H1 (cell line): ENCODE measurements at regions not wholly inside any gene's neighbourhood (a gene's known extent, or its start where the extent isn't known, plus 50 kb on each side); places are given as distances from the start of the nearest gene placed in this dataset.

Experiments used
- CTCF ChIA-PET: fragments of 300-600 bp; sonication (Branson Sonifier 250); formaldehyde crosslinking; loops from one replicate; lab custom pipeline; 2021; ENCODE audit not compliant: partially characterized antibody; lab: Charles Lee
- POLR2A ChIA-PET: fragments of 300-600 bp; sonication (Branson Sonifier 250); formaldehyde crosslinking; loops from one replicate; lab custom pipeline; 2021; ENCODE audit warnings: inconsistent platforms; ENCODE audit not compliant: partially characterized antibody; lab: Charles Lee
- DNase-seq, 2 experiments: peaks; one replicate each; pipeline versions ENCODE4 v3.0.0 to v3.0.0-alpha.2; 2010 to 2022; ENCODE audit warnings: low spot score in 2 of 2, low read depth in 1 of 2, mixed read lengths in 1 of 2
- FAIRE-seq: peaks from 2 replicates; lab custom pipeline; 2011; peaks lifted over from hg19 to GRCh38; lab: Jason Lieb, UNC
- H2AFZ ChIP-seq: 2 replicates; pipeline ENCODE4 v1.8.1; 2012; ENCODE audit warnings: low read length, inconsistent platforms
- H2AK5ac ChIP-seq: 2 replicates; pipeline ENCODE4 v1.6.1; 2013; ENCODE audit warnings: low read depth, low read length
- H2BK120ac ChIP-seq: replicated peaks from 2 replicates; pipeline ENCODE3; 2013; ENCODE audit warnings: low read depth, low read length, inconsistent platforms
- H2BK12ac ChIP-seq: 2 replicates; pipeline ENCODE4 v1.6.1; 2013; ENCODE audit warnings: low read depth, low read length
- H2BK15ac ChIP-seq: 2 replicates; pipeline ENCODE4 v1.6.1; 2013; ENCODE audit warnings: low read length
- H2BK20ac ChIP-seq: 2 replicates; pipeline ENCODE4 v1.6.1; 2013; ENCODE audit warnings: low read length
- H2BK5ac ChIP-seq: 2 replicates; pipeline ENCODE4 v1.6.1; 2013; ENCODE audit warnings: low read depth, low read length
- H3K14ac ChIP-seq: 2 replicates; pipeline ENCODE4 v1.6.1; 2013; ENCODE audit warnings: inconsistent platforms; ENCODE audit not compliant: insufficient read length
- H3K18ac ChIP-seq: 2 replicates; pipeline ENCODE4 v1.6.1; 2013; ENCODE audit warnings: low read length; ENCODE audit errors: extremely low read depth
- H3K23ac ChIP-seq: 2 replicates; pipeline ENCODE4 v1.6.1; 2013; ENCODE audit warnings: inconsistent platforms; ENCODE audit not compliant: insufficient read length
- H3K23me2 ChIP-seq: 2 replicates; pipeline ENCODE4 v1.6.1; 2013; ENCODE audit warnings: low read depth, low read length
- H3K27ac ChIP-seq: 2 replicates; pipeline ENCODE4 v1.6.1; 2011; ENCODE audit warnings: low read depth, low read length, inconsistent platforms
- H3K27me3 ChIP-seq, 4 experiments: replicated peaks in 1 of 4; 1 replicate in 1 of 4; 2 replicates in 3 of 4; pipeline versions ENCODE4 v1.6.1 to v1.8.1; 2011 to 2013; ENCODE audit warnings: low read length in 3 of 4, mild to moderate bottlenecking in 3 of 4, inconsistent platforms in 2 of 4, mixed read lengths in 2 of 4, moderate library complexity in 1 of 4; ENCODE audit not compliant: control insufficient read depth in 3 of 4, insufficient read depth in 3 of 4; ENCODE audit errors: extremely low read depth in 1 of 4
- H3K36me3 ChIP-seq, 4 experiments: 2 replicates each; pipeline versions ENCODE4 v1.6.1 to v1.8.1; 2011 to 2013; ENCODE audit warnings: mild to moderate bottlenecking in 4 of 4, low read length in 3 of 4, moderate library complexity in 2 of 4, control low read depth in 1 of 4, inconsistent platforms in 1 of 4; ENCODE audit not compliant: insufficient read depth in 4 of 4, control insufficient read depth in 2 of 4
- H3K4ac ChIP-seq: replicated peaks from 2 replicates; pipeline ENCODE3; 2013; ENCODE audit warnings: low read length, low read depth, mixed read lengths, inconsistent platforms; ENCODE audit not compliant: insufficient read length
- H3K4me1 ChIP-seq, 4 experiments: replicated peaks in 1 of 4; 1 replicate in 1 of 4; 2 replicates in 3 of 4; pipeline versions ENCODE4 v1.6.1 to v1.8.1; 2011 to 2013; ENCODE audit warnings: low read length in 3 of 4, inconsistent platforms in 2 of 4, mixed read lengths in 1 of 4; ENCODE audit not compliant: insufficient read depth in 4 of 4, control insufficient read depth in 3 of 4
- H3K4me2 ChIP-seq, 2 experiments: 2 replicates each; pipeline versions ENCODE4 v1.6.1 to v1.8.1; 2011 to 2013; ENCODE audit warnings: low read depth in 2 of 2, low read length in 2 of 2, control low read depth in 1 of 2, inconsistent platforms in 1 of 2, mild to moderate bottlenecking in 1 of 2; ENCODE audit not compliant: insufficient read depth in 1 of 2
- H3K4me3 ChIP-seq, 4 experiments: fragments of 200-600, 300-600 bp in 1 of 4; sonication (generic), shearing (Covaris generic), sonication (Bioruptor Twin) in 1 of 4; 2 replicates each; pipeline versions ENCODE4 v1.5.1 to v1.8.1; 2011 to 2016; ENCODE audit warnings: low read length in 4 of 4, low read depth in 3 of 4, control low read depth in 2 of 4, inconsistent platforms in 2 of 4, mild to moderate bottlenecking in 2 of 4, mixed read lengths in 1 of 4, moderate library complexity in 1 of 4; ENCODE audit not compliant: insufficient read depth in 2 of 4; ENCODE audit errors: extremely low read depth in 1 of 4
- H3K56ac ChIP-seq: replicated peaks from 2 replicates; pipeline ENCODE3; 2013; ENCODE audit warnings: low read depth, mild to moderate bottlenecking, mixed read lengths, low read length, inconsistent platforms; ENCODE audit not compliant: insufficient read length
- H3K79me1 ChIP-seq: 2 replicates; pipeline ENCODE4 v1.6.1; 2013; ENCODE audit warnings: low read depth, low read length, control low read depth
- H3K79me2 ChIP-seq, 2 experiments: 2 replicates each; pipeline versions ENCODE4 v1.6.1 to v1.8.1; 2012 to 2013; ENCODE audit warnings: low read length in 2 of 2, mild to moderate bottlenecking in 2 of 2, inconsistent platforms in 1 of 2; ENCODE audit not compliant: insufficient read depth in 2 of 2, control insufficient read depth in 1 of 2
- H3K9ac ChIP-seq, 4 experiments: replicated peaks in 1 of 4; 1 replicate in 1 of 4; 2 replicates in 3 of 4; pipeline versions ENCODE4 v1.6.1 to v1.8.1; 2011 to 2013; ENCODE audit warnings: low read depth in 3 of 4, low read length in 3 of 4, control low read depth in 2 of 4, mild to moderate bottlenecking in 2 of 4, moderate library complexity in 2 of 4, inconsistent platforms in 1 of 4; ENCODE audit errors: extremely low read depth in 1 of 4
- H3K9me3 ChIP-seq, 2 experiments: 2 replicates each; pipeline versions ENCODE4 v1.6.1 to v1.8.1; 2012 to 2013; ENCODE audit warnings: mild to moderate bottlenecking in 2 of 2, moderate library complexity in 2 of 2, control low read depth in 1 of 2, inconsistent platforms in 1 of 2, low read depth in 1 of 2, low read length in 1 of 2, mixed read lengths in 1 of 2; ENCODE audit not compliant: insufficient read depth in 2 of 2
- H4K20me1 ChIP-seq, 2 experiments: replicated peaks in 1 of 2; 2 replicates each; pipeline versions ENCODE3 to v1.8.1; 2011 to 2013; ENCODE audit warnings: inconsistent platforms in 2 of 2, low read length in 2 of 2, mild to moderate bottlenecking in 1 of 2; ENCODE audit not compliant: insufficient read depth in 2 of 2, control insufficient read depth in 1 of 2
- H4K5ac ChIP-seq: 2 replicates; pipeline ENCODE4 v1.6.1; 2013; ENCODE audit warnings: low read length, low read depth, mixed read lengths, inconsistent platforms; ENCODE audit not compliant: insufficient read length
- H4K8ac ChIP-seq: 2 replicates; pipeline ENCODE4 v1.8.0; 2013; ENCODE audit warnings: mild to moderate bottlenecking, moderate library complexity, low read length, inconsistent platforms; ENCODE audit not compliant: insufficient read depth; ENCODE audit errors: extremely low read depth
- H4K91ac ChIP-seq: replicated peaks from 2 replicates; pipeline ENCODE3; 2013; ENCODE audit warnings: low read length, mixed read lengths, inconsistent platforms; ENCODE audit not compliant: insufficient read length
- BACH1 ChIP-seq: IDR thresholded peaks from 2 replicates; pipeline ENCODE4 v1.6.1; 2012; ENCODE audit warnings: low read length, improper control_type of control experiment
- CEBPB ChIP-seq: IDR thresholded peaks from 2 replicates; pipeline ENCODE4 v1.6.1; 2012; ENCODE audit warnings: low read depth, low read length
- CREB1 ChIP-seq: IDR thresholded peaks from 2 replicates; pipeline ENCODE4 v1.6.1; 2012; ENCODE audit warnings: inconsistent platforms
- KDM1A ChIP-seq: fragments of 200-600, 300-600 bp; sonication (generic); IDR thresholded peaks from 2 replicates; pipeline ENCODE4 v1.7.1; 2016; ENCODE audit warnings: mild to moderate bottlenecking, low read length, borderline replicate concordance
- NRF1 ChIP-seq: IDR thresholded peaks from 2 replicates; pipeline ENCODE4 v1.6.1; 2011; ENCODE audit warnings: mild to moderate bottlenecking, low read depth, low read length, improper control_type of control experiment
- SP1 ChIP-seq: IDR thresholded peaks from 2 replicates; pipeline ENCODE4 v1.6.1; 2011; ENCODE audit warnings: low read depth, low read length
- TCF12 ChIP-seq: IDR thresholded peaks from 2 replicates; pipeline ENCODE4 v1.6.1; 2011; ENCODE audit warnings: low read depth, mild to moderate bottlenecking, low read length
- TEAD4 ChIP-seq: IDR thresholded peaks from 2 replicates; pipeline ENCODE4 v1.6.1; 2012; ENCODE audit warnings: low read depth, low read length, inconsistent platforms, mixed read lengths
- USF2 ChIP-seq: IDR thresholded peaks from 2 replicates; pipeline ENCODE4 v1.6.1; 2011; ENCODE audit warnings: low read length, improper control_type of control experiment
- WGBS, 2 experiments: shearing (Covaris generic) in 1 of 2; methylation state at CpG; one replicate each; pipeline versions ENCODE4 v1.1.6 to v1.1.7; 2013 to 2015; ENCODE audit warnings: low lambda C conversion rate in 2 of 2, mixed read lengths in 2 of 2, inconsistent platforms in 1 of 2, low coverage in 1 of 2, missing lambda C conversion rate in 1 of 2; ENCODE audit not compliant: insufficient replicate concordance in 2 of 2, insufficient coverage in 1 of 2, insufficient read length in 1 of 2; ENCODE audit errors: extremely low coverage in 1 of 2, missing lambda C conversion rate in 1 of 2; 5-methylcytosine and 5-hydroxymethylcytosine counted together

GRCh38 chr2:204272089-204272488 is 273.2 kb upstream of the PARD3B start:
- peaks cover 6 to 14% (median 12%) of the 10 kb centered on the region in 4 experiments; a peak in 4 of 7 replicates for H3K4me1 ChIP-seq
- 0 out of 4 replicates have a peak overlapping the region, but pooled peaks of 1 of the 2 experiments have one; percentile 49 for H3K4me2 ChIP-seq
- ChIA-PET CTCF (interaction anchor here (0.9 to 1.5 kb wide), 4 partner anchors 12 to 421 kb away, joined by 3 to 4 read pairs (median 3); no protein-coding TSS in a partner anchor), POLR2A (no interaction called here)
- no peak overlapping the region for H3K4ac ChIP-seq
- WGBS, 2 experiments, result 66% methylated on average over 3 of the region's 3 CpGs; no CpG with 5 or more reads in 1 of the 2 experiments
- no peaks in the 10 kb centered on the region for H3K79me2 ChIP-seq
- no peak overlapping the region for H2BK15ac ChIP-seq
- DNase-seq, result no peak
- no peak overlapping the region for H2AK5ac ChIP-seq
- H3K18ac ChIP-seq, result 0 out of 2 replicates have a peak overlapping the region, but pooled peaks have one; percentile 10
- no peak overlapping the region for H2BK120ac ChIP-seq
- no peaks in the 10 kb centered on the region for H3K23me2 ChIP-seq
- H3K36me3 ChIP-seq, result peaks cover 0 to 3% (median 0%) of the 10 kb centered on the region in 4 experiments; a peak in 2 of 8 replicates
- H2AFZ ChIP-seq, result no peak overlapping the region
- peak overlapping the region; percentile 66 for H2BK20ac ChIP-seq
- no peaks in the 10 kb centered on the region for H4K20me1 ChIP-seq
- H2BK5ac ChIP-seq, result peak overlapping the region; percentile 21; the same call in 1 of the 2 replicates
- no peak overlapping the region for H3K23ac ChIP-seq
- no peak overlapping the region for H3K9ac ChIP-seq
- peaks cover 5 to 10% of the 10 kb centered on the region in 2 experiments; a peak in 3 of 4 replicates for H3K9me3 ChIP-seq
- H3K79me1 ChIP-seq, result no peaks in the 10 kb centered on the region
- FAIRE-seq, result peak; percentile 86
- H4K8ac ChIP-seq, result no peak overlapping the region
- no peak overlapping the region for H4K5ac ChIP-seq
- no peak overlapping the region for H3K14ac ChIP-seq
- no peak overlapping the region for H4K91ac ChIP-seq
- H3K56ac ChIP-seq, result no peak overlapping the region
- H3K27ac ChIP-seq, result peak overlapping the region; percentile 0; the same call in 1 of the 2 replicates
- H3K27me3 ChIP-seq, result no peaks in the 10 kb centered on the region; a peak in 1 of 7 replicates
- H2BK12ac ChIP-seq, result peak overlapping the region; percentile 30; the same call in 1 of the 2 replicates
- 0 out of 8 replicates have a peak overlapping the region, but pooled peaks of 1 of the 4 experiments have one; percentile 25 for H3K4me3 ChIP-seq
- TF ChIP-seq USF2 (no peak), TEAD4 (peak; percentile 94), TCF12 (0 out of 2 replicates have a peak, but pooled peaks have one; percentile 2), SP1 (0 out of 2 replicates have a peak, but pooled peaks have one; percentile 7), NRF1 (no peak), KDM1A (no peak), CEBPB (no peak), CREB1 (no peak), BACH1 (no peak)
